Tibial nerve (tissue), 3 donors: ENCODE measurements at regions not wholly inside any gene's neighbourhood (a gene's known extent, or its start where the extent isn't known, plus 50 kb on each side); places are given as distances from the start of the nearest gene placed in this dataset.

Experiments used
- CTCF ChIP-seq, 5 experiments: fragments of 200-600 bp in 3 of 5; fragments of 450-650 bp in 2 of 5; sonication (generic) in 3 of 5; IDR thresholded peaks; one replicate each; pipeline ENCODE4 v1.5.1; 2016 to 2019; ENCODE audit warnings: antibody characterized with exemption in 5 of 5, mild to moderate bottlenecking in 3 of 5, moderate library complexity in 2 of 5
- POLR2A ChIP-seq, 2 donors: fragments of 450-650 bp; IDR thresholded peaks; one replicate each; pipeline ENCODE4 v1.6.1; 2017; ENCODE audit warnings: antibody characterized with exemption in 2 of 2, mild to moderate bottlenecking in 2 of 2, moderate library complexity in 2 of 2

- TF ChIP-seq CTCF (IDR thresholded peaks at IDR 0.05) (no peak), POLR2A (IDR thresholded peaks at IDR 0.05) (no peak)
Observed at GRCh38 chrX:118211891-118212816, 95.5 kb upstream of the KLHL13 start.
